Suprapubic skin (tissue), 4 donors: ENCODE measurements at regions not wholly inside any gene's neighbourhood (a gene's known extent, or its start where the extent isn't known, plus 50 kb on each side); places are given as distances from the start of the nearest gene placed in this dataset.

Experiments
- EP300 ChIP-seq: sonication (generic); formaldehyde crosslinking; IDR thresholded peaks from one replicate; pipeline ENCODE4 v1.6.1; 2017; ENCODE audit warnings: antibody characterized with exemption
- POLR2A ChIP-seq, 2 donors: fragments of 450-650 bp; IDR thresholded peaks; one replicate each; pipeline ENCODE4 v1.6.1; 2017; ENCODE audit warnings: antibody characterized with exemption in 2 of 2, mild to moderate bottlenecking in 2 of 2, moderate library complexity in 2 of 2
- POLR2AphosphoS5 ChIP-seq, 3 donors: sonication (generic); formaldehyde crosslinking; IDR thresholded peaks; one replicate each; pipeline ENCODE4 v1.6.1; 2017; ENCODE audit warnings: antibody characterized with exemption in 3 of 3
- TF ChIP-seq, protein P1 (sequence below), 2 donors: fragments of 200-600 bp in 1 of 2; fragments of 450-650 bp in 1 of 2; sonication (generic) in 1 of 2; IDR thresholded peaks; one replicate each; pipeline ENCODE4 v1.5.1; 2016 to 2019; ENCODE audit warnings: antibody characterized with exemption in 2 of 2, mild to moderate bottlenecking in 1 of 2, moderate library complexity in 1 of 2

DNA sequence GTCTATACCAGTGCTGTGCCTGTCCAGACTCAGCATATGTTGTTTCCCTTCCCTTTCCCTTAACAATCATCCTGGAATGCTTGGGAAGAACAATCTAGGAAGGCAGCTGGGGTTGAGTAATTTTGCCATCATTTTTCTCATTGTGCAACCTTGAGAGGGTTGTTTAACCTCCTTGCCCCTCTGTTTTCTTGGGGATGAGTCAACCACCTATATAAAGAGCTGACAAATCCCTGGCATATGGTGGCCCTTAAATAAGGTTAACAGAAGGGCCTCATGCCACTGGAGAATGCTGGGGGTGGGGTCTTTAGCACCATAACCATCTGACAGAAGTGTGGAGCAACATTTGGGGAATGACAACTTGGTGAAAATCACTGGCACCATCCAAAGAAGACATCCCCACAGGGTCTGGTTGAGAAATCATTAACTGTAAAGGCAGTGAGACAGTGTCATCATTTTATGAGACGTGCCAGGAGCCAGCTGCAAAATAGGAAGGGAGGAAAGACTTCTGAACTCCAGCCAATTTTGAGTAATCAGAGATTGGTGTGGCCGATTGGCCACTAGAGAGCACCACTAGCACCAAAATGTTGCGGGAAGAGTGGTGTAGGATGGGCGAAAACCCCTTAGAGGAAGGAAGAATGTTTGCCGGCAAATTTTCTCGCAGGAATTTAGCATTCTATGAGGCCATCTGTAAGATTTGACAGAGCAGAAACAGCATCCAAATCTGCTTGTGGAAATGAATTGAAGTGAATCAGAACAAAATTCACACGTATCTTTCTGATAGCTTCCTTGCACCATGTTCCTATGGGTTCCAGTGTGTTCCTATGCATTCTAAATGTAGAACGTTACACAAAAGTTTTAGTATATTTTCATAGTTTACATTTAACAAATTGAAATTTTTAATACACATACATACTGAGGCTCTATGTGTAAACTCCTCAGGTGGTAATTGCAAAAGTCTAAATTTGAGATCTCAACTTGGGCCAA is 113.8 kb downstream of the MSX2 start:
- TF ChIP-seq, protein P1, sequence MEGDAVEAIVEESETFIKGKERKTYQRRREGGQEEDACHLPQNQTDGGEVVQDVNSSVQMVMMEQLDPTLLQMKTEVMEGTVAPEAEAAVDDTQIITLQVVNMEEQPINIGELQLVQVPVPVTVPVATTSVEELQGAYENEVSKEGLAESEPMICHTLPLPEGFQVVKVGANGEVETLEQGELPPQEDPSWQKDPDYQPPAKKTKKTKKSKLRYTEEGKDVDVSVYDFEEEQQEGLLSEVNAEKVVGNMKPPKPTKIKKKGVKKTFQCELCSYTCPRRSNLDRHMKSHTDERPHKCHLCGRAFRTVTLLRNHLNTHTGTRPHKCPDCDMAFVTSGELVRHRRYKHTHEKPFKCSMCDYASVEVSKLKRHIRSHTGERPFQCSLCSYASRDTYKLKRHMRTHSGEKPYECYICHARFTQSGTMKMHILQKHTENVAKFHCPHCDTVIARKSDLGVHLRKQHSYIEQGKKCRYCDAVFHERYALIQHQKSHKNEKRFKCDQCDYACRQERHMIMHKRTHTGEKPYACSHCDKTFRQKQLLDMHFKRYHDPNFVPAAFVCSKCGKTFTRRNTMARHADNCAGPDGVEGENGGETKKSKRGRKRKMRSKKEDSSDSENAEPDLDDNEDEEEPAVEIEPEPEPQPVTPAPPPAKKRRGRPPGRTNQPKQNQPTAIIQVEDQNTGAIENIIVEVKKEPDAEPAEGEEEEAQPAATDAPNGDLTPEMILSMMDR (IDR thresholded peaks at IDR 0.05): no peak
- no peak for TF ChIP-seq POLR2A (IDR thresholded peaks at IDR 0.05)
- no peak for TF ChIP-seq POLR2AphosphoS5 (IDR thresholded peaks at IDR 0.05)
- TF ChIP-seq EP300: no peak
